Esophagus squamous epithelium (tissue), 5 donors: ENCODE measurements at regions not wholly inside any gene's neighbourhood (a gene's known extent, or its start where the extent isn't known, plus 50 kb on each side); places are given as distances from the start of the nearest gene placed in this dataset.
"Not testable (repeated sequence)": the region's sequence is repeated elsewhere in the genome, so short reads cannot be mapped to it uniquely, and the experiment has no call there.

ENCODE experiments used
- DNase-seq: peaks from one replicate; lab custom pipeline; 2025; lab: John Stamatoyannopoulos, UW
- H3K27ac ChIP-seq, 4 donors: fragments of 200-600 bp; sonication (generic); one replicate each; pipeline ENCODE4 v1.5.1; 2016 to 2019; ENCODE audit warnings: mild to moderate bottlenecking in 1 of 4
- H3K27me3 ChIP-seq, 4 donors: fragments of 200-600 bp; sonication (generic); 1 replicate in 3 of 4; 2 replicates in 1 of 4; pipeline versions ENCODE4 v1.5.1 to v1.6.0; 2017 to 2021; ENCODE audit warnings: antibody characterized with exemption in 1 of 4
- H3K36me3 ChIP-seq, 3 donors: fragments of 200-600 bp; sonication (generic); one replicate each; pipeline ENCODE4 v1.5.1; 2016 to 2019
- H3K4me1 ChIP-seq, 3 donors: fragments of 200-600 bp; sonication (generic); one replicate each; pipeline ENCODE4 v1.5.1; 2017 to 2019
- H3K4me3 ChIP-seq, 4 donors: fragments of 200-600 bp; sonication (generic); 1 replicate in 3 of 4; 2 replicates in 1 of 4; pipeline ENCODE4 v1.5.1; 2016 to 2019; ENCODE audit warnings: mild to moderate bottlenecking in 2 of 4, moderate library complexity in 1 of 4
- H3K9me3 ChIP-seq, 3 donors: fragments of 200-600 bp; sonication (generic); one replicate each; pipeline ENCODE4 v1.5.1; 2016 to 2019
- POLR2A ChIP-seq, 4 donors: fragments of 450-650 bp; IDR thresholded peaks; one replicate each; pipeline ENCODE4 v1.6.1; 2017; ENCODE audit warnings: antibody characterized with exemption in 4 of 4, mild to moderate bottlenecking in 4 of 4, moderate library complexity in 3 of 4
- WGBS, 2 donors: methylation state at CpG; one replicate each; pipeline ENCODE4 v1.1.5; 2018; 5-methylcytosine and 5-hydroxymethylcytosine counted together
- intact Hi-C: fragments of 100-400 bp; cut with DNase I; formaldehyde crosslinking; loops from one replicate; pipeline ENCODE4 v1.15.0; 2022
- TF ChIP-seq, protein P1 (sequence below), 6 experiments: fragments of 450-650 bp in 4 of 6; fragments of 200-600 bp in 2 of 6; sonication (generic) in 2 of 6; IDR thresholded peaks; one replicate each; pipeline ENCODE4 v1.5.1; 2016 to 2019; ENCODE audit warnings: antibody characterized with exemption in 6 of 6, mild to moderate bottlenecking in 4 of 6, moderate library complexity in 4 of 6
- donor health status: DM: yes; HTN: yes; CAD: no.

- 20 to 35% methylated on average over 2 of the region's 2 CpGs for WGBS, 2 donors
- no peak for TF ChIP-seq POLR2A (IDR thresholded peaks at IDR 0.05)
- TF ChIP-seq, protein P1, sequence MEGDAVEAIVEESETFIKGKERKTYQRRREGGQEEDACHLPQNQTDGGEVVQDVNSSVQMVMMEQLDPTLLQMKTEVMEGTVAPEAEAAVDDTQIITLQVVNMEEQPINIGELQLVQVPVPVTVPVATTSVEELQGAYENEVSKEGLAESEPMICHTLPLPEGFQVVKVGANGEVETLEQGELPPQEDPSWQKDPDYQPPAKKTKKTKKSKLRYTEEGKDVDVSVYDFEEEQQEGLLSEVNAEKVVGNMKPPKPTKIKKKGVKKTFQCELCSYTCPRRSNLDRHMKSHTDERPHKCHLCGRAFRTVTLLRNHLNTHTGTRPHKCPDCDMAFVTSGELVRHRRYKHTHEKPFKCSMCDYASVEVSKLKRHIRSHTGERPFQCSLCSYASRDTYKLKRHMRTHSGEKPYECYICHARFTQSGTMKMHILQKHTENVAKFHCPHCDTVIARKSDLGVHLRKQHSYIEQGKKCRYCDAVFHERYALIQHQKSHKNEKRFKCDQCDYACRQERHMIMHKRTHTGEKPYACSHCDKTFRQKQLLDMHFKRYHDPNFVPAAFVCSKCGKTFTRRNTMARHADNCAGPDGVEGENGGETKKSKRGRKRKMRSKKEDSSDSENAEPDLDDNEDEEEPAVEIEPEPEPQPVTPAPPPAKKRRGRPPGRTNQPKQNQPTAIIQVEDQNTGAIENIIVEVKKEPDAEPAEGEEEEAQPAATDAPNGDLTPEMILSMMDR (IDR thresholded peaks at IDR 0.05): no peak
- no peaks in the 10 kb centered on the region for H3K9me3 ChIP-seq
- no peaks in the 10 kb centered on the region for H3K36me3 ChIP-seq
- intact Hi-C loops: no loop called here
- no peak overlapping the region for H3K27ac ChIP-seq
- H3K4me1 ChIP-seq: no peaks in the 10 kb centered on the region
- no peak for DNase-seq
- H3K27me3 ChIP-seq: no peaks in the 10 kb centered on the region
- no peak overlapping the region for H3K4me3 ChIP-seq
These were observed 393.2 kb upstream of the HS3ST1 start for GRCh38 chr4:11821772-11822430.

DNA sequence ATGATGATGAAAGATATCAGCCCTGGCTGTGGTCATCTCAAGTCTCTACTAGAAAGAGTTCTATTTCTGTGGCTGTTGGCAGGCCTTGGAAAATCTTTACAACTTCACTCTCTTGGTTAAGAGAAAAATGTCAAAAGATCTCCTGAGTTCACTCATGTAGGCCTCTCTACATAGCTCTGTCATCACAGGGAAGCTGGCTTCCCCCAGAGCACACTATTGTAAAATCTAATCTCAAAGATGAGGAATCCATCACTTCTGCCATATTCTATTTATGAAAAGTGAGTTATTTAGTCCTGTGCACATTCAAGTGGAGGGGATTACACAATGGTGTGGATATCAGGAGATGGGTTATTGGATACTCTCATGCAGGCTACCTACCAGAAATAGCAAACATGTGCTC is 388.4 kb upstream of the HS3ST1 start:
- DNase-seq: no peak
- TF ChIP-seq, protein P1 (IDR thresholded peaks at IDR 0.05): no peak
- no peak for TF ChIP-seq POLR2A (IDR thresholded peaks at IDR 0.05)
- no peaks in the 10 kb centered on the region for H3K36me3 ChIP-seq
- intact Hi-C loops: no loop called here
- H3K4me3 ChIP-seq: no peak overlapping the region
- no peak overlapping the region for H3K27ac ChIP-seq
- H3K4me1 ChIP-seq: no peaks in the 10 kb centered on the region
- H3K9me3 ChIP-seq: no peaks in the 10 kb centered on the region
- no peaks in the 10 kb centered on the region for H3K27me3 ChIP-seq

DNA sequence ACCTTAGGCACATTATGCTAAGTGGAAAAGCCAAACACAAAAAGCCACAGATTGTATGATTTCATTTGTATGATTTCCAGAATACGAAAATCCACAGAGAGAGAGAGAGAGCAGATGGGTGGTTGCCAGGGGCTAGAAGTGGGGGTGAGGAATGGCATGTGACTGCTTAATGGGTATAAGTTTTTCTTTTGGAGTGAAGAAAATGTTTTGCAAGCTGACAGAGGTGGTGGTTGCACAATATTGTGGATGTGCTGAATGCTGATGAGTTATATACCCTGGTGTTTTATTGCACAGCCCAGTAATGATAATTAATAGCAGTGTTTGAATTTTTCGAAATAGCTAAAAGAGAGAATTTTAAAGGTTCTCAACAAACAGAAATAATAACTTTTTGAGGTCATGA is 386.1 kb upstream of the HS3ST1 start:
- no peak for DNase-seq
- Histone ChIP-seq H3K4me1 (no peaks in the 10 kb centered on the region), H3K27ac (no peak overlapping the region), H3K36me3 (no peaks in the 10 kb centered on the region), H3K9me3 (no peaks in the 10 kb centered on the region), H3K4me3 (no peak overlapping the region), H3K27me3 (no peaks in the 10 kb centered on the region)
- intact Hi-C loops: no loop called here
- WGBS, 2 donors: 55 to 60% methylated on average over 2 of the region's 2 CpGs
- TF ChIP-seq POLR2A (IDR thresholded peaks at IDR 0.05): no peak
- TF ChIP-seq, protein P1 (IDR thresholded peaks at IDR 0.05): no peak

GRCh38 chr4:11813951-11814446 is 385.3 kb upstream of the HS3ST1 start:
- Histone ChIP-seq H3K36me3 (no peaks in the 10 kb centered on the region), H3K9me3 (no peaks in the 10 kb centered on the region), H3K27ac (no peak overlapping the region), H3K27me3 (no peaks in the 10 kb centered on the region), H3K4me1 (no peaks in the 10 kb centered on the region), H3K4me3 (no peak overlapping the region)
- TF ChIP-seq POLR2A (IDR thresholded peaks at IDR 0.05): no peak
- TF ChIP-seq, protein P1 (IDR thresholded peaks at IDR 0.05): no peak
- DNase-seq: no peak
- 41 to 44% methylated on average over 1 of the region's 1 CpG for WGBS, 2 donors
- intact Hi-C loops: no loop called here

GRCh38 chr4:11811521-11811920 is 382.8 kb upstream of the HS3ST1 start:
- H3K4me1 ChIP-seq: not testable (repeated sequence)
- WGBS, 2 donors: 74 to 91% methylated on average over 3 of the region's 3 CpGs

More at GRCh38 chr4:11811521-11811920, 382.8 kb upstream of the HS3ST1 start:
- H3K9me3 ChIP-seq, H3K27me3 ChIP-seq, H3K4me3 ChIP-seq, H3K27ac ChIP-seq, DNase-seq, H3K36me3 ChIP-seq, intact Hi-C loops: not testable (repeated sequence)
